ENCODE measurements at regions not wholly inside any gene's neighbourhood (a gene's known extent, or its start where the extent isn't known, plus 50 kb on each side); places are given as distances from the start of the nearest gene placed in this dataset.

GRCh38 chrX:11944501-11944900 lies 186.5 kb downstream of the MSL3 start:
- Histone ChIP-seq H3K27ac (ENCODE audit: insufficient read length, low read depth, low read length) (no peak overlapping the region), H3K18ac (ENCODE audit: insufficient read length, low read depth, low read length) (no peak overlapping the region), H3K9me3 (ENCODE audit: control insufficient read depth, low read depth, low read length) (no peaks in the 10 kb centered on the region), H3K27me3 (ENCODE audit: insufficient read depth, low read length) (no peaks in the 10 kb centered on the region), H3K4me2 (ENCODE audit: insufficient read depth, insufficient read length, low read length) (no peak overlapping the region), H3K14ac (ENCODE audit: insufficient read depth, low read length) (no peak overlapping the region), H2BK20ac (ENCODE audit: low read depth, low read length, poor library complexity, severe bottlenecking) (no peak overlapping the region), H4K8ac (replicated peaks; ENCODE audit: insufficient read length, low read depth, low read length) (no peak overlapping the region), H3K79me1 (ENCODE audit: insufficient read depth, low read depth, low read length, poor library complexity, severe bottlenecking) (no peaks in the 10 kb centered on the region), H2AFZ (ENCODE audit: low read length) (no peak overlapping the region), H2BK12ac (ENCODE audit: insufficient read length, low read depth, low read length) (no peak overlapping the region), H3K9ac (ENCODE audit: extremely low read depth, insufficient read length, low read length) (no peak overlapping the region), H3K56ac (ENCODE audit: insufficient read length, low read depth, low read length) (no peak overlapping the region), H3K79me2 (ENCODE audit: insufficient read depth, low read length) (no peaks in the 10 kb centered on the region), H2AK5ac (ENCODE audit: insufficient read length, low read length) (no peak overlapping the region), H4K91ac (ENCODE audit: insufficient read length, low read depth, low read length) (no peak overlapping the region), H3K4ac (ENCODE audit: low read depth, low read length) (no peak overlapping the region), H2BK15ac (ENCODE audit: low read depth, low read length) (no peak overlapping the region), H4K5ac (ENCODE audit: insufficient read length, low read depth, low read length) (no peak overlapping the region), H3T11ph (ENCODE audit: low read length) (no peak overlapping the region), H3K4me1 (ENCODE audit: insufficient read depth, low read length) (no peaks in the 10 kb centered on the region), H3K23me2 (ENCODE audit: insufficient read length, low read depth, low read length, poor library complexity, severe bottlenecking) (no peaks in the 10 kb centered on the region), H3K23ac (ENCODE audit: insufficient read length, low read depth, low read length) (no peak overlapping the region), H2BK120ac (ENCODE audit: low read depth, low read length, poor library complexity, severe bottlenecking) (no peak overlapping the region), H4K20me1 (ENCODE audit: control insufficient read depth, insufficient read depth, insufficient read length) (no peaks in the 10 kb centered on the region), H2BK5ac (ENCODE audit: insufficient read length, low read length) (no peak overlapping the region)
- Mint-ChIP-seq H3K4me1 (peaks cover 0 to 3% of the 10 kb centered on the region in 2 experiments; a peak in 2 of 4 replicates), H3K27ac (no peak overlapping the region), H3K36me3 (ENCODE audit: insufficient read depth in 1 of 3, low read depth in 3 of 3) (no peaks in the 10 kb centered on the region), H3K27me3 (ENCODE audit: low read depth) (0 out of 2 replicates have a peak, but pooled peaks cover 1% of the 10 kb centered on the region), H3K4me3 (no peak overlapping the region), H3K9me3 (peaks cover 59 to 61% of the 10 kb centered on the region in 2 experiments)
- no CpG with 5 or more reads among the region's 5 CpGs for WGBS (ENCODE audit: extremely low coverage, insufficient read length, low lambda C conversion rate)
- TF ChIP-seq, protein P1, sequence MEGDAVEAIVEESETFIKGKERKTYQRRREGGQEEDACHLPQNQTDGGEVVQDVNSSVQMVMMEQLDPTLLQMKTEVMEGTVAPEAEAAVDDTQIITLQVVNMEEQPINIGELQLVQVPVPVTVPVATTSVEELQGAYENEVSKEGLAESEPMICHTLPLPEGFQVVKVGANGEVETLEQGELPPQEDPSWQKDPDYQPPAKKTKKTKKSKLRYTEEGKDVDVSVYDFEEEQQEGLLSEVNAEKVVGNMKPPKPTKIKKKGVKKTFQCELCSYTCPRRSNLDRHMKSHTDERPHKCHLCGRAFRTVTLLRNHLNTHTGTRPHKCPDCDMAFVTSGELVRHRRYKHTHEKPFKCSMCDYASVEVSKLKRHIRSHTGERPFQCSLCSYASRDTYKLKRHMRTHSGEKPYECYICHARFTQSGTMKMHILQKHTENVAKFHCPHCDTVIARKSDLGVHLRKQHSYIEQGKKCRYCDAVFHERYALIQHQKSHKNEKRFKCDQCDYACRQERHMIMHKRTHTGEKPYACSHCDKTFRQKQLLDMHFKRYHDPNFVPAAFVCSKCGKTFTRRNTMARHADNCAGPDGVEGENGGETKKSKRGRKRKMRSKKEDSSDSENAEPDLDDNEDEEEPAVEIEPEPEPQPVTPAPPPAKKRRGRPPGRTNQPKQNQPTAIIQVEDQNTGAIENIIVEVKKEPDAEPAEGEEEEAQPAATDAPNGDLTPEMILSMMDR (conservative IDR thresholded peaks at IDR 0.05) = peak; percentile 60
- peak; percentile 66 for DNase-seq

All from H9 (cell line).